A673 (cell line): ENCODE measurements at regions not wholly inside any gene's neighbourhood (a gene's known extent, or its start where the extent isn't known, plus 50 kb on each side); places are given as distances from the start of the nearest gene placed in this dataset.

Experiments used
- EZH2 ChIP-seq: fragments of 200-600 bp; sonication (generic); IDR thresholded peaks from 2 replicates; pipeline ENCODE4 v1.6.1; 2017; ENCODE audit warnings: borderline replicate concordance, low read depth, mild to moderate bottlenecking, mixed read lengths, antibody characterized with exemption, low read length; ENCODE audit not compliant: poor library complexity, severe bottlenecking
- TF ChIP-seq, protein P1 (sequence below): fragments of 300-800, 200-600 bp; sonication (generic); conservative IDR thresholded peaks from 2 replicates; pipeline ENCODE4 v1.5.1; 2017; ENCODE audit warnings: low read depth, mild to moderate bottlenecking, antibody characterized with exemption, low read length, moderate library complexity, mixed read lengths

- TF ChIP-seq, protein P1, sequence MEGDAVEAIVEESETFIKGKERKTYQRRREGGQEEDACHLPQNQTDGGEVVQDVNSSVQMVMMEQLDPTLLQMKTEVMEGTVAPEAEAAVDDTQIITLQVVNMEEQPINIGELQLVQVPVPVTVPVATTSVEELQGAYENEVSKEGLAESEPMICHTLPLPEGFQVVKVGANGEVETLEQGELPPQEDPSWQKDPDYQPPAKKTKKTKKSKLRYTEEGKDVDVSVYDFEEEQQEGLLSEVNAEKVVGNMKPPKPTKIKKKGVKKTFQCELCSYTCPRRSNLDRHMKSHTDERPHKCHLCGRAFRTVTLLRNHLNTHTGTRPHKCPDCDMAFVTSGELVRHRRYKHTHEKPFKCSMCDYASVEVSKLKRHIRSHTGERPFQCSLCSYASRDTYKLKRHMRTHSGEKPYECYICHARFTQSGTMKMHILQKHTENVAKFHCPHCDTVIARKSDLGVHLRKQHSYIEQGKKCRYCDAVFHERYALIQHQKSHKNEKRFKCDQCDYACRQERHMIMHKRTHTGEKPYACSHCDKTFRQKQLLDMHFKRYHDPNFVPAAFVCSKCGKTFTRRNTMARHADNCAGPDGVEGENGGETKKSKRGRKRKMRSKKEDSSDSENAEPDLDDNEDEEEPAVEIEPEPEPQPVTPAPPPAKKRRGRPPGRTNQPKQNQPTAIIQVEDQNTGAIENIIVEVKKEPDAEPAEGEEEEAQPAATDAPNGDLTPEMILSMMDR = no peak
- TF ChIP-seq EZH2 = no peak
Measured at GRCh38 chr12:78323226-78323625, 492.5 kb downstream of the NAV3 start.
